NCI-H748 (cell line): ENCODE measurements at regions not wholly inside any gene's neighbourhood (a gene's known extent, or its start where the extent isn't known, plus 50 kb on each side); places are given as distances from the start of the nearest gene placed in this dataset.
A peak's percentile ranks its signal among the peaks of the same experiment; 100 is the strongest.

ENCODE experiments used
- DNase-seq: peaks from one replicate; lab custom pipeline; 2025; ENCODE audit not compliant: unreplicated experiment; lab: John Stamatoyannopoulos, UW

- no peak for DNase-seq
Observed at GRCh38 chr11:112354364-112354763, 93.7 kb upstream of the PLET1 start.

- DNase-seq: peak; percentile 82
Observed at GRCh38 chr11:112355726-112356125, 95.1 kb upstream of the PLET1 start.

GRCh38 chr11:112357488-112357887 lies 96.8 kb upstream of the PLET1 start:
- no peak for DNase-seq

- DNase-seq: no peak
Observed at GRCh38 chr11:112361396-112361795, 100.7 kb upstream of the PLET1 start.

- no peak for DNase-seq
Observed at GRCh38 chr11:112363527-112363926, 102.9 kb upstream of the PLET1 start.

- no peak for DNase-seq
Observed at GRCh38 chr11:112364962-112365481, 104.4 kb upstream of the PLET1 start.

GRCh38 chr11:112366012-112366411 lies 105.4 kb upstream of the PLET1 start:
- no peak for DNase-seq

- DNase-seq: no peak
Observed at GRCh38 chr11:112366777-112367176, 106.1 kb upstream of the PLET1 start.

GRCh38 chr11:112367461-112367860 lies 106.8 kb upstream of the PLET1 start:
- no peak for DNase-seq

GRCh38 chr11:112367895-112368294 lies 107.2 kb upstream of the PLET1 start:
- DNase-seq: no peak

GRCh38 chr11:112368381-112368780 lies 107.7 kb upstream of the PLET1 start:
- DNase-seq: no peak

GRCh38 chr11:112369374-112369773 lies 108.7 kb upstream of the PLET1 start:
- DNase-seq: no peak

- DNase-seq: no peak
Observed at GRCh38 chr11:112369916-112370315, 109.3 kb upstream of the PLET1 start.

- no peak for DNase-seq
Observed at GRCh38 chr11:112374486-112375140, 114.0 kb upstream of the PLET1 start.

- peak; percentile 19 for DNase-seq
Observed at GRCh38 chr11:112377946-112378345, 117.3 kb upstream of the PLET1 start.

- no peak for DNase-seq
Observed at GRCh38 chr11:112380464-112380863, 119.8 kb upstream of the PLET1 start.

- no peak for DNase-seq
Observed at GRCh38 chr11:112381578-112381977, 120.9 kb upstream of the PLET1 start.

- DNase-seq: no peak
Observed at GRCh38 chr11:112382561-112382960, 121.9 kb upstream of the PLET1 start.

GRCh38 chr11:112388496-112388895 lies 127.8 kb upstream of the PLET1 start:
- peak; percentile 68 for DNase-seq

GRCh38 chr11:112391086-112391485 lies 130.4 kb upstream of the PLET1 start:
- no peak for DNase-seq

- DNase-seq: peak; percentile 94
Observed at GRCh38 chr11:112392904-112393303, 132.2 kb upstream of the PLET1 start.

- DNase-seq: no peak
Observed at GRCh38 chr11:112394304-112394703, 133.6 kb upstream of the PLET1 start.

GRCh38 chr11:112396076-112396475 lies 135.4 kb upstream of the PLET1 start:
- DNase-seq: no peak
